HG02623 (cell line): ENCODE measurements at regions not wholly inside any gene's neighbourhood (a gene's known extent, or its start where the extent isn't known, plus 50 kb on each side); places are given as distances from the start of the nearest gene placed in this dataset.

Experiments used
- ATAC-seq: cut with Tn5 transposase; IDR thresholded peaks from one replicate; pipeline ENCODE4 v1.9.1; 2021; ENCODE audit warnings: moderate library complexity; ENCODE audit not compliant: unreplicated experiment

- no peak for ATAC-seq
Measured at GRCh38 chrX:124518885-124519284, 172.5 kb downstream of the SH2D1A start.

- ATAC-seq: no peak
Measured at GRCh38 chrX:124524852-124525251, 178.5 kb downstream of the SH2D1A start.

- no peak for ATAC-seq
Measured at GRCh38 chrX:124529786-124530185, 183.4 kb downstream of the SH2D1A start.

GRCh38 chrX:124530803-124531202 lies 184.4 kb downstream of the SH2D1A start:
- no peak for ATAC-seq

GRCh38 chrX:124534536-124534935 lies 188.2 kb downstream of the SH2D1A start:
- no peak for ATAC-seq

- ATAC-seq: no peak
Measured at GRCh38 chrX:124540474-124540873, 194.1 kb downstream of the SH2D1A start.

GRCh38 chrX:124548571-124548970 lies 202.2 kb downstream of the SH2D1A start:
- ATAC-seq: no peak

- ATAC-seq: no peak
Measured at GRCh38 chrX:124555036-124555595, 208.8 kb downstream of the SH2D1A start.

- no peak for ATAC-seq
Measured at GRCh38 chrX:124557976-124558375, 211.6 kb downstream of the SH2D1A start.

GRCh38 chrX:124573468-124573867 lies 227.1 kb downstream of the SH2D1A start:
- ATAC-seq: no peak

- ATAC-seq: no peak
Measured at GRCh38 chrX:124592744-124593143, 246.4 kb downstream of the SH2D1A start.

GRCh38 chrX:124594017-124594651 lies 247.8 kb downstream of the SH2D1A start:
- no peak for ATAC-seq

- ATAC-seq: no peak
Measured at GRCh38 chrX:124605511-124605910, 259.1 kb downstream of the SH2D1A start.

GRCh38 chrX:124606724-124607123 lies 260.4 kb downstream of the SH2D1A start:
- ATAC-seq: no peak

- no peak for ATAC-seq
Measured at GRCh38 chrX:124619710-124620109, 273.3 kb downstream of the SH2D1A start.

- no peak for ATAC-seq
Measured at GRCh38 chrX:124634363-124634762, 288.0 kb downstream of the SH2D1A start.

GRCh38 chrX:124641737-124642491 lies 295.6 kb downstream of the SH2D1A start:
- no peak for ATAC-seq

- no peak for ATAC-seq
Measured at GRCh38 chrX:124646403-124646802, 300.0 kb downstream of the SH2D1A start.

- ATAC-seq: no peak
Measured at GRCh38 chrX:124651031-124651430, 304.7 kb downstream of the SH2D1A start.

- no peak for ATAC-seq
Measured at GRCh38 chrX:124665621-124666400, 319.4 kb downstream of the SH2D1A start.

GRCh38 chrX:124679199-124679598 lies 332.8 kb downstream of the SH2D1A start:
- ATAC-seq: no peak
